ENCODE measurements at regions not wholly inside any gene's neighbourhood (a gene's known extent, or its start where the extent isn't known, plus 50 kb on each side); places are given as distances from the start of the nearest gene placed in this dataset.

- no peak for DNase-seq (ENCODE audit: extremely low read depth in 1 of 4, low spot score in 3 of 4)
- Histone ChIP-seq H3K36me3 (ENCODE audit: control insufficient read depth, insufficient read depth, low read length) (no peaks in the 10 kb centered on the region), H3K9me1 (ENCODE audit: control insufficient read depth, insufficient read depth, low read length) (no peaks in the 10 kb centered on the region), H3K4me2 (ENCODE audit: insufficient read depth, low read length) (no peak overlapping the region), H3K9ac (ENCODE audit: insufficient read depth in 1 of 2, low read depth in 2 of 2, low read length in 2 of 2) (no peak overlapping the region), H3K9me3 (replicated peaks; ENCODE audit: control insufficient read depth, insufficient read depth, low read depth, low read length) (no peaks in the 10 kb centered on the region), H4K20me1 (replicated peaks; ENCODE audit: control insufficient read depth, insufficient read depth, low read length) (no peaks in the 10 kb centered on the region; the same call in 1 of the 2 replicates), H3K79me2 (ENCODE audit: control insufficient read depth, insufficient read depth, low read length) (no peaks in the 10 kb centered on the region), H3K27me3 (ENCODE audit: control insufficient read depth in 2 of 2, insufficient read depth in 2 of 2, low read length in 2 of 2) (peaks cover 0 to 9% of the 10 kb centered on the region in 2 experiments; a peak in 2 of 5 replicates), H3K27ac (ENCODE audit: extremely low read depth, low read depth, low read length) (no peak overlapping the region), H3K4me1 (replicated peaks in 1 of 2; ENCODE audit: control insufficient read depth in 2 of 2, insufficient read depth in 2 of 2, low read length in 2 of 2) (peaks cover 0 to 16% of the 10 kb centered on the region in 2 experiments; a peak in 3 of 5 replicates), H3K4me3 (no peak overlapping the region), H2AFZ (ENCODE audit: low read depth, low read length) (peak overlapping the region; percentile 54)
- in situ Hi-C loops (cut with MboI) (no loop called here), intact Hi-C loops (cut with micrococcal nuclease) (no loop called here)
- POLR2A ChIA-PET = no interaction called here
- ATAC-seq = no peak
- BruUV-seq (replicated peaks) = no TSS peak
- WGBS (ENCODE audit: insufficient coverage, low coverage, missing lambda C conversion rate) = 20% methylated on average over 6 of the region's 6 CpGs
- TF ChIP-seq ATF7 (IDR thresholded peaks at IDR 0.05) (peak; percentile 78), PRDM10 (IDR thresholded peaks at IDR 0.05; ENCODE audit: partially characterized antibody) (peak; percentile 97), FOXK2 (conservative IDR thresholded peaks at IDR 0.05 in 1 of 2, IDR thresholded peaks at IDR 0.05 in 1 of 2; ENCODE audit: low read depth in 2 of 2) (peak in 1 of 2 experiments; percentile 53; a peak in 1 of 4 replicates), ILF3 (IDR thresholded peaks at IDR 0.05; ENCODE audit: borderline replicate concordance) (no peak), PKNOX1 (IDR thresholded peaks at IDR 0.05) (peak; percentile 22; the same call in 1 of the 2 replicates), ZNF584 (CRISPR knock-in tag; IDR thresholded peaks at IDR 0.05; ENCODE audit: low read depth) (no peak), ZNF740 (CRISPR knock-in tag; IDR thresholded peaks at IDR 0.05) (no peak), ZNF740 (tag; IDR thresholded peaks at IDR 0.05) (no peak)
- no peak for FAIRE-seq
- CTCF ChIA-PET (ENCODE audit: low intra/inter-chr PET ratio) = interaction anchor here (0.7 kb wide), 1 partner anchor 1131 kb away, joined by 3 read pairs; no protein-coding TSS in a partner anchor
These were observed 276.8 kb upstream of the MAP3K1 start for GRCh38 chr5:56538580-56538979.

All from K562 (cell line).